IMR-90 (cell line): ENCODE measurements at regions not wholly inside any gene's neighbourhood (a gene's known extent, or its start where the extent isn't known, plus 50 kb on each side); places are given as distances from the start of the nearest gene placed in this dataset.

Experiments
- ATAC-seq: fragments of 200-7000 bp; cut with Tn5 transposase; 2 replicates; pipeline ENCODE4 v1.9.1; 2020; ENCODE audit warnings: low read depth, mild to moderate bottlenecking, moderate library complexity
- BruUV-seq: library from RNA; stranded (reverse); fragments of 400-500 nt; replicated peaks from 2 replicates; lab custom pipeline; 2021; lab: Mats Ljungman, UMichigan
- CTCF ChIA-PET: fragments of 300-600 bp; formaldehyde crosslinking; extraction: SDS; loops from one replicate; lab custom pipeline; 2021; ENCODE audit warnings: antibody characterized with exemption; lab: Yijun Ruan, JAX
- POLR2A ChIA-PET: fragments of 300-600 bp; sonication (Branson Sonifier 250); formaldehyde crosslinking; loops from one replicate; lab custom pipeline; 2022; ENCODE audit warnings: antibody characterized with exemption; ENCODE audit not compliant: unreplicated experiment; lab: Charles Lee
- DNase-seq: peaks from one replicate; pipeline ENCODE4 v3.0.0; 2013
- H2AFZ ChIP-seq: replicated peaks from 2 replicates; pipeline ENCODE3; 2013; ENCODE audit warnings: low read length, mild to moderate bottlenecking; ENCODE audit not compliant: poor library complexity
- H2AK5ac ChIP-seq: 2 replicates; pipeline ENCODE4 v1.6.1; 2013; ENCODE audit warnings: low read depth, low read length, inconsistent platforms
- H2AK9ac ChIP-seq: replicated peaks from 2 replicates; pipeline ENCODE3; 2013; ENCODE audit warnings: mild to moderate bottlenecking, low read depth, low read length, moderate library complexity; ENCODE audit not compliant: poor library complexity
- H2BK120ac ChIP-seq: 2 replicates; pipeline ENCODE4 v1.6.1; 2013; ENCODE audit warnings: low read depth, low read length, inconsistent platforms
- H2BK15ac ChIP-seq: 3 replicates; pipeline ENCODE4 v1.6.1; 2013; ENCODE audit warnings: low read depth, low read length, inconsistent platforms
- H2BK20ac ChIP-seq: 2 replicates; pipeline ENCODE4 v1.6.1; 2013; ENCODE audit warnings: low read depth, mild to moderate bottlenecking, inconsistent platforms, low read length, moderate library complexity
- H2BK5ac ChIP-seq: 2 replicates; pipeline ENCODE4 v1.6.1; 2013; ENCODE audit warnings: mild to moderate bottlenecking, low read depth, low read length, inconsistent platforms; ENCODE audit not compliant: poor library complexity, severe bottlenecking
- H3K14ac ChIP-seq: replicated peaks from 2 replicates; pipeline ENCODE4 v1.6.1; 2013; ENCODE audit warnings: low read depth, low read length, inconsistent platforms
- H3K18ac ChIP-seq: 2 replicates; pipeline ENCODE4 v1.6.1; 2013; ENCODE audit warnings: low read depth, low read length, control low read depth
- H3K23ac ChIP-seq: 2 replicates; pipeline ENCODE4 v1.6.1; 2013; ENCODE audit warnings: low read depth, low read length, inconsistent platforms
- H3K27ac ChIP-seq: 2 replicates; pipeline ENCODE4 v1.5.1; 2013; ENCODE audit warnings: mild to moderate bottlenecking, control low read depth, low read length; ENCODE audit not compliant: insufficient read depth
- H3K27me3 ChIP-seq: 2 replicates; pipeline ENCODE4 v1.6.1; 2013; ENCODE audit warnings: low read length; ENCODE audit not compliant: control insufficient read depth, insufficient read depth
- H3K36me3 ChIP-seq: 2 replicates; pipeline ENCODE4 v1.6.1; 2013; ENCODE audit warnings: low read length, mixed read lengths; ENCODE audit not compliant: control insufficient read depth, insufficient read depth
- H3K4ac ChIP-seq: 2 replicates; pipeline ENCODE4 v1.6.1; 2013; ENCODE audit warnings: low read depth, low read length, inconsistent platforms
- H3K4me1 ChIP-seq: 2 replicates; pipeline ENCODE4 v1.6.1; 2013; ENCODE audit warnings: low read length, mixed read lengths; ENCODE audit not compliant: control insufficient read depth, insufficient read depth
- H3K4me2 ChIP-seq: 2 replicates; pipeline ENCODE4 v1.6.1; 2013; ENCODE audit warnings: low read depth, mild to moderate bottlenecking, control low read depth, low read length, moderate library complexity
- H3K4me3 ChIP-seq: 2 replicates; pipeline ENCODE4 v1.5.1; 2013; ENCODE audit warnings: low read depth, mild to moderate bottlenecking, control low read depth, low read length, moderate library complexity; ENCODE audit not compliant: insufficient read depth
- H3K56ac ChIP-seq: 2 replicates; pipeline ENCODE4 v1.6.1; 2013; ENCODE audit warnings: low read length, inconsistent platforms; ENCODE audit not compliant: insufficient read depth; ENCODE audit errors: extremely low read depth
- H3K79me1 ChIP-seq, 2 experiments: 2 replicates each; pipeline ENCODE4 v1.6.1; 2013; ENCODE audit warnings: low read length in 2 of 2, inconsistent platforms in 1 of 2, low read depth in 1 of 2
- H3K9ac ChIP-seq: 2 replicates; pipeline ENCODE4 v1.6.1; 2013; ENCODE audit warnings: low read depth, low read length, control low read depth
- H3K9me1 ChIP-seq: 2 replicates; pipeline ENCODE4 v1.6.1; 2013; ENCODE audit warnings: low read length, inconsistent platforms; ENCODE audit not compliant: insufficient read depth
- H3K9me3 ChIP-seq: 2 replicates; pipeline ENCODE4 v1.6.1; 2013; ENCODE audit warnings: low read length; ENCODE audit not compliant: control insufficient read depth, insufficient read depth
- H4K20me1 ChIP-seq: 2 replicates; pipeline ENCODE4 v1.6.1; 2013; ENCODE audit warnings: low read length, inconsistent platforms; ENCODE audit not compliant: insufficient read depth
- H4K5ac ChIP-seq: 2 replicates; pipeline ENCODE4 v1.6.1; 2013; ENCODE audit warnings: mild to moderate bottlenecking, low read depth, low read length, control low read depth
- H4K8ac ChIP-seq, 2 experiments: 2 replicates each; pipeline ENCODE4 v1.6.1; 2013; ENCODE audit warnings: low read depth in 2 of 2, low read length in 2 of 2, control low read depth in 1 of 2, inconsistent platforms in 1 of 2
- H4K91ac ChIP-seq: 2 replicates; pipeline ENCODE4 v1.6.1; 2013; ENCODE audit warnings: low read depth, low read length, inconsistent platforms; ENCODE audit not compliant: insufficient read depth
- BHLHE40 ChIP-seq: fragments of 150-350 bp; IDR thresholded peaks from 2 replicates; pipeline ENCODE4 v1.6.1; 2016; ENCODE audit warnings: mild to moderate bottlenecking, low read depth, low read length
- CEBPB ChIP-seq: IDR thresholded peaks from 2 replicates; pipeline ENCODE4 v1.6.1; 2012; ENCODE audit warnings: low read depth, low read length, improper control_type of control experiment
- CHD1 ChIP-seq: IDR thresholded peaks from 2 replicates; pipeline ENCODE4 v1.6.1; 2012; ENCODE audit warnings: low read depth, low read length, improper control_type of control experiment
- FOS ChIP-seq: fragments of 150-350 bp; IDR thresholded peaks from 2 replicates; pipeline ENCODE4 v1.6.1; 2016; ENCODE audit warnings: low read depth, low read length
- MAFK ChIP-seq: IDR thresholded peaks from 2 replicates; pipeline ENCODE4 v1.6.1; 2012; ENCODE audit warnings: low read depth, low read length, improper control_type of control experiment
- MAZ ChIP-seq: IDR thresholded peaks from 2 replicates; pipeline ENCODE4 v1.6.1; 2012; ENCODE audit warnings: low read depth, mild to moderate bottlenecking, low read length, improper control_type of control experiment, moderate library complexity, borderline replicate concordance
- MXI1 ChIP-seq: IDR thresholded peaks from 2 replicates; pipeline ENCODE4 v1.6.1; 2012; ENCODE audit warnings: low read depth, mild to moderate bottlenecking, low read length, moderate library complexity, borderline replicate concordance
- NFE2L2 ChIP-seq: fragments of 150-350 bp; IDR thresholded peaks from 2 replicates; pipeline ENCODE4 v1.6.1; 2016; ENCODE audit warnings: low read depth, mild to moderate bottlenecking, low read length
- POLR2A ChIP-seq: IDR thresholded peaks from 2 replicates; pipeline ENCODE4 v1.6.1; 2012; ENCODE audit warnings: mild to moderate bottlenecking, low read depth, low read length
- RAD21 ChIP-seq: IDR thresholded peaks from 2 replicates; pipeline ENCODE4 v1.6.1; 2012; ENCODE audit warnings: low read length, improper control_type of control experiment
- RCOR1 ChIP-seq: IDR thresholded peaks from 2 replicates; pipeline ENCODE4 v1.6.1; 2012; ENCODE audit warnings: mild to moderate bottlenecking, low read length, improper control_type of control experiment; ENCODE audit not compliant: insufficient replicate concordance
- RFX5 ChIP-seq: IDR thresholded peaks from 2 replicates; pipeline ENCODE4 v1.8.0; 2012; ENCODE audit warnings: low read depth, mild to moderate bottlenecking, low read length, moderate library complexity
- SMC3 ChIP-seq: fragments of 150-350 bp; IDR thresholded peaks from 2 replicates; pipeline ENCODE4 v1.6.1; 2016; ENCODE audit warnings: low read depth, mild to moderate bottlenecking, antibody characterized with exemption, low read length, moderate library complexity
- WGBS, 2 experiments: methylation state at CpG; one replicate each; pipeline versions ENCODE4 v1.1.5 to v1.1.7; 2013; ENCODE audit warnings: missing lambda C conversion rate in 2 of 2; ENCODE audit not compliant: insufficient read length in 1 of 2; ENCODE audit errors: extremely low coverage in 2 of 2; 5-methylcytosine and 5-hydroxymethylcytosine counted together
- dilution Hi-C: fragments of 300-500 bp; cut with HindIII; formaldehyde crosslinking; loops from one replicate; pipeline ENCODE4 v1.14.3; 2018; ENCODE audit warnings: low sequenced_read_pairs; ENCODE audit not compliant: unreplicated experiment
- in situ Hi-C: fragments of 300-500 bp; cut with MboI; formaldehyde crosslinking; loops from 3 replicates; pipeline ENCODE4 v1.14.3; 2019; ENCODE audit warnings: low sequenced_read_pairs, inconsistent platforms, mixed read lengths
- intact Hi-C: fragments of 100-400 bp; cut with micrococcal nuclease; formaldehyde crosslinking; loops from 2 replicates; pipeline ENCODE4 v1.10.0; 2022
- TF ChIP-seq, protein P1 (sequence below): fragments of 150-350 bp; IDR thresholded peaks from 2 replicates; pipeline ENCODE4 v1.6.1; 2017; ENCODE audit warnings: mild to moderate bottlenecking, antibody characterized with exemption, low read length, low read depth
- TF ChIP-seq, protein P2 (sequence below): fragments of 150-350 bp; IDR thresholded peaks from 2 replicates; pipeline ENCODE4 v1.6.1; 2016; ENCODE audit warnings: low read depth, mild to moderate bottlenecking, low read length, moderate library complexity, borderline replicate concordance
- TF ChIP-seq, protein P3 (sequence below): conservative IDR thresholded peaks from 2 replicates; pipeline ENCODE4 v1.5.1; 2012; ENCODE audit warnings: mild to moderate bottlenecking, low read depth, low read length, improper control_type of control experiment

DNA sequence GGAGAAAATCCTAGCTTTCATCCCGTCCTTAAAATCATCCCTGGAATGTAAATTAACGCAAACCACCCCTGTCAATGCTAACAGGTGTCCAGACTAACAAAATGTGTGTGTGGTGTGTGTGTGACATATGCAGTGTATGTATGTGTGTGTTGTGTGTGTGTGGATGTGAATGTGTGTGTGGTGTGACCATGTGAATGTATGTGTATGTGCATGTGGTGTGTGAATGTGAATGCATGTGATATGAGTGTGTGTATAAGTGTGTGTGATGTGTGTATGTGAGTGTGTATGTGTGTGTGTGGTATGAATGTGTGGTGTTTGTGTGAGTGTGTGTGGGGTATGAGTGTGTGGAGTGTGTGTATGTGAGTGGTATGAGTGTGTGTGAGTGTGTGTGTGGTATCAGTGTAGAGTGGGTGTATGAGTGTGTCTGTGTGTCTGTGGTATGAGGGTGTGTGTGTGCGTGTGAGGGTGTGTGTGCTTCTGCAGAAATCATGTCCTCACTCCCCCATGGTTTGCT lies 190.8 kb downstream of the TEX29 start:
- no peak overlapping the region for H2BK120ac ChIP-seq
- no CpG with 5 or more reads among the region's 3 CpGs for WGBS, 2 experiments
- H3K4me2 ChIP-seq = no peak overlapping the region
- ATAC-seq (no peak), DNase-seq (no peak)
- peak overlapping the region; percentile 88 for H2BK5ac ChIP-seq
- no peak overlapping the region for H3K23ac ChIP-seq
- in situ Hi-C loops = no loop called here
- no peak overlapping the region for H2AFZ ChIP-seq
- intact Hi-C loops = no loop called here
- no peaks in the 10 kb centered on the region for H4K20me1 ChIP-seq
- H3K79me1 ChIP-seq = no peaks in the 10 kb centered on the region
- no peak overlapping the region for H3K9ac ChIP-seq
- no peak overlapping the region for H3K18ac ChIP-seq
- no peak overlapping the region for H2AK5ac ChIP-seq
- ChIA-PET POLR2A (no interaction called here), CTCF (interaction anchor here (0.6 kb wide), 1 partner anchor 287 kb away, joined by 4 read pairs; no protein-coding TSS in a partner anchor)
- H3K4ac ChIP-seq = no peak overlapping the region
- TF ChIP-seq NFE2L2 = no peak
- TF ChIP-seq, protein P1, sequence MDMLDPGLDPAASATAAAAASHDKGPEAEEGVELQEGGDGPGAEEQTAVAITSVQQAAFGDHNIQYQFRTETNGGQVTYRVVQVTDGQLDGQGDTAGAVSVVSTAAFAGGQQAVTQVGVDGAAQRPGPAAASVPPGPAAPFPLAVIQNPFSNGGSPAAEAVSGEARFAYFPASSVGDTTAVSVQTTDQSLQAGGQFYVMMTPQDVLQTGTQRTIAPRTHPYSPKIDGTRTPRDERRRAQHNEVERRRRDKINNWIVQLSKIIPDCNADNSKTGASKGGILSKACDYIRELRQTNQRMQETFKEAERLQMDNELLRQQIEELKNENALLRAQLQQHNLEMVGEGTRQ = no peak
- TF ChIP-seq MXI1 = no peak
- no peak for TF ChIP-seq RFX5
- TF ChIP-seq RAD21 = no peak
- no peak for TF ChIP-seq FOS
- TF ChIP-seq, protein P2, sequence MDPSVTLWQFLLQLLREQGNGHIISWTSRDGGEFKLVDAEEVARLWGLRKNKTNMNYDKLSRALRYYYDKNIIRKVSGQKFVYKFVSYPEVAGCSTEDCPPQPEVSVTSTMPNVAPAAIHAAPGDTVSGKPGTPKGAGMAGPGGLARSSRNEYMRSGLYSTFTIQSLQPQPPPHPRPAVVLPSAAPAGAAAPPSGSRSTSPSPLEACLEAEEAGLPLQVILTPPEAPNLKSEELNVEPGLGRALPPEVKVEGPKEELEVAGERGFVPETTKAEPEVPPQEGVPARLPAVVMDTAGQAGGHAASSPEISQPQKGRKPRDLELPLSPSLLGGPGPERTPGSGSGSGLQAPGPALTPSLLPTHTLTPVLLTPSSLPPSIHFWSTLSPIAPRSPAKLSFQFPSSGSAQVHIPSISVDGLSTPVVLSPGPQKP = no peak
- no peak for TF ChIP-seq SMC3
- no peak for TF ChIP-seq BHLHE40
- no peak for TF ChIP-seq POLR2A
- TF ChIP-seq CHD1 = no peak
- no peak for TF ChIP-seq CEBPB
- no peak for TF ChIP-seq MAFK
- TF ChIP-seq, protein P3, sequence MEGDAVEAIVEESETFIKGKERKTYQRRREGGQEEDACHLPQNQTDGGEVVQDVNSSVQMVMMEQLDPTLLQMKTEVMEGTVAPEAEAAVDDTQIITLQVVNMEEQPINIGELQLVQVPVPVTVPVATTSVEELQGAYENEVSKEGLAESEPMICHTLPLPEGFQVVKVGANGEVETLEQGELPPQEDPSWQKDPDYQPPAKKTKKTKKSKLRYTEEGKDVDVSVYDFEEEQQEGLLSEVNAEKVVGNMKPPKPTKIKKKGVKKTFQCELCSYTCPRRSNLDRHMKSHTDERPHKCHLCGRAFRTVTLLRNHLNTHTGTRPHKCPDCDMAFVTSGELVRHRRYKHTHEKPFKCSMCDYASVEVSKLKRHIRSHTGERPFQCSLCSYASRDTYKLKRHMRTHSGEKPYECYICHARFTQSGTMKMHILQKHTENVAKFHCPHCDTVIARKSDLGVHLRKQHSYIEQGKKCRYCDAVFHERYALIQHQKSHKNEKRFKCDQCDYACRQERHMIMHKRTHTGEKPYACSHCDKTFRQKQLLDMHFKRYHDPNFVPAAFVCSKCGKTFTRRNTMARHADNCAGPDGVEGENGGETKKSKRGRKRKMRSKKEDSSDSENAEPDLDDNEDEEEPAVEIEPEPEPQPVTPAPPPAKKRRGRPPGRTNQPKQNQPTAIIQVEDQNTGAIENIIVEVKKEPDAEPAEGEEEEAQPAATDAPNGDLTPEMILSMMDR = no peak
- TF ChIP-seq MAZ = no peak
- TF ChIP-seq RCOR1 = no peak
- H3K14ac ChIP-seq = no peak overlapping the region
- no peaks in the 10 kb centered on the region for H3K27me3 ChIP-seq
- no TSS peak for BruUV-seq
- H3K27ac ChIP-seq = no peak overlapping the region
- peaks cover 51% of the 10 kb centered on the region for H3K9me3 ChIP-seq
- H3K36me3 ChIP-seq = no peaks in the 10 kb centered on the region
- no peaks in the 10 kb centered on the region for H3K4me1 ChIP-seq
- H4K5ac ChIP-seq = no peak overlapping the region
- no peak overlapping the region for H2AK9ac ChIP-seq
- H3K9me1 ChIP-seq = no peaks in the 10 kb centered on the region
- H2BK15ac ChIP-seq = no peak overlapping the region
- dilution Hi-C loops = no loop called here
- no peak overlapping the region for H3K56ac ChIP-seq
- no peak overlapping the region for H4K91ac ChIP-seq
- H4K8ac ChIP-seq = no peak overlapping the region
- no peak overlapping the region for H2BK20ac ChIP-seq
- H3K4me3 ChIP-seq = no peak overlapping the region
